Activated CD8-positive, alpha-beta T cell treated with anti-CD3 and anti-CD28 coated beads for 36 hours (primary cell): ENCODE measurements at regions not wholly inside any gene's neighbourhood (a gene's known extent, or its start where the extent isn't known, plus 50 kb on each side); places are given as distances from the start of the nearest gene placed in this dataset.

ENCODE experiments used
- ATAC-seq: fragments of 200-7000 bp; cut with Tn5 transposase; one replicate; pipeline ENCODE4 v1.10.0; 2021; ENCODE audit warnings: mild to moderate bottlenecking, moderate library complexity
- CTCF ChIA-PET: fragments of 350-600 bp; sonication (Branson Sonifier 250); formaldehyde crosslinking; loops from one replicate; lab custom pipeline; 2021; ENCODE audit warnings: antibody characterized with exemption; lab: Charles Lee
- POLR2A ChIA-PET: fragments of 350-600 bp; sonication (Branson Sonifier 250); formaldehyde crosslinking; loops from one replicate; lab custom pipeline; 2021; ENCODE audit warnings: antibody characterized with exemption; lab: Charles Lee
- DNase-seq: peaks from one replicate; pipeline ENCODE4 v3.0.0-alpha.2; 2020
- H3K27ac Mint-ChIP-seq: one replicate; pipeline ENCODE4 v1.8.0; 2021; ENCODE audit warnings: mild to moderate bottlenecking, mixed read lengths
- H3K27me3 Mint-ChIP-seq: one replicate; pipeline ENCODE4 v1.8.0; 2021; ENCODE audit warnings: mixed read lengths
- H3K36me3 Mint-ChIP-seq: one replicate; pipeline ENCODE4 v1.8.0; 2021; ENCODE audit warnings: low read depth, mixed read lengths
- H3K4me1 Mint-ChIP-seq: one replicate; pipeline ENCODE4 v1.8.0; 2021; ENCODE audit warnings: low read depth, mixed read lengths
- H3K4me3 Mint-ChIP-seq: one replicate; pipeline ENCODE4 v1.8.0; 2021; ENCODE audit warnings: mild to moderate bottlenecking, moderate library complexity, mixed read lengths
- H3K9me3 Mint-ChIP-seq: one replicate; pipeline ENCODE4 v1.8.0; 2021; ENCODE audit warnings: mixed read lengths
- CTCF ChIP-seq: fragments of 200-600 bp; IDR thresholded peaks from one replicate; pipeline ENCODE4 v1.8.0; 2022; ENCODE audit warnings: antibody characterized with exemption, mild to moderate bottlenecking
- intact Hi-C: fragments of 100-400 bp; cut with micrococcal nuclease; formaldehyde crosslinking; loops from one replicate; pipeline ENCODE4 v1.10.0; 2022

- Mint-ChIP-seq H3K9me3 (peaks cover 4% of the 10 kb centered on the region), H3K36me3 (no peaks in the 10 kb centered on the region), H3K27me3 (no peaks in the 10 kb centered on the region), H3K4me1 (no peaks in the 10 kb centered on the region), H3K4me3 (no peak overlapping the region), H3K27ac (no peak overlapping the region)
- POLR2A ChIA-PET, result no interaction called here
- ATAC-seq, result no peak
- intact Hi-C loops, result no loop called here
- CTCF ChIA-PET, result no interaction called here
- TF ChIP-seq CTCF, result no peak
- DNase-seq, result no peak
These were observed 1349.1 kb upstream of the ADGRB3 start for GRCh38 chr6:67285770-67286495.

- no peak for TF ChIP-seq CTCF
- Mint-ChIP-seq H3K9me3 (peaks cover 2% of the 10 kb centered on the region), H3K4me1 (no peaks in the 10 kb centered on the region), H3K27ac (no peak overlapping the region), H3K4me3 (no peak overlapping the region), H3K36me3 (no peaks in the 10 kb centered on the region), H3K27me3 (no peaks in the 10 kb centered on the region)
- DNase-seq (no peak), ATAC-seq (no peak)
- intact Hi-C loops, result no loop called here
- ChIA-PET CTCF (no interaction called here), POLR2A (no interaction called here)
These were observed 1357.8 kb upstream of the ADGRB3 start for GRCh38 chr6:67277312-67277711.

- Mint-ChIP-seq H3K27ac (no peak overlapping the region), H3K27me3 (no peaks in the 10 kb centered on the region), H3K36me3 (no peaks in the 10 kb centered on the region), H3K4me3 (no peak overlapping the region), H3K9me3 (peaks cover 1% of the 10 kb centered on the region), H3K4me1 (no peaks in the 10 kb centered on the region)
- intact Hi-C loops, result no loop called here
- DNase-seq (no peak), ATAC-seq (no peak)
- CTCF ChIA-PET, result no interaction called here
- TF ChIP-seq CTCF, result no peak
- POLR2A ChIA-PET, result no interaction called here
These were observed 1368.8 kb upstream of the ADGRB3 start for GRCh38 chr6:67265996-67266921.

GRCh38 chr6:67252663-67253062 lies 1382.4 kb upstream of the ADGRB3 start:
- DNase-seq (no peak), ATAC-seq (no peak)
- intact Hi-C loops, result no loop called here
- peaks cover 9% of the 10 kb centered on the region for H3K9me3 Mint-ChIP-seq
- no peaks in the 10 kb centered on the region for H3K27me3 Mint-ChIP-seq
- no peak overlapping the region for H3K4me3 Mint-ChIP-seq
- ChIA-PET CTCF (no interaction called here), POLR2A (no interaction called here)
- H3K36me3 Mint-ChIP-seq, result no peaks in the 10 kb centered on the region
- H3K4me1 Mint-ChIP-seq, result no peaks in the 10 kb centered on the region
- TF ChIP-seq CTCF, result no peak
- no peak overlapping the region for H3K27ac Mint-ChIP-seq

- Mint-ChIP-seq H3K4me3 (no peak overlapping the region), H3K27ac (no peak overlapping the region), H3K36me3 (no peaks in the 10 kb centered on the region), H3K4me1 (no peaks in the 10 kb centered on the region), H3K27me3 (no peaks in the 10 kb centered on the region), H3K9me3 (peaks cover 3% of the 10 kb centered on the region)
- no peak for TF ChIP-seq CTCF
- DNase-seq (no peak), ATAC-seq (no peak)
- CTCF ChIA-PET, result no interaction called here
- POLR2A ChIA-PET, result no interaction called here
- intact Hi-C loops, result no loop called here
These were observed 1387.0 kb upstream of the ADGRB3 start for GRCh38 chr6:67248077-67248476.
